Spleen (tissue), 11 donors: ENCODE measurements at regions not wholly inside any gene's neighbourhood (a gene's known extent, or its start where the extent isn't known, plus 50 kb on each side); places are given as distances from the start of the nearest gene placed in this dataset.

ENCODE experiments used
- DNase-seq: peaks from one replicate; pipeline ENCODE4 v3.0.0-alpha.2; 2020
- H3K27ac ChIP-seq, 8 donors: fragments of 200-600 bp; sonication (generic) in 7 of 8; 1 replicate in 4 of 8; 2 replicates in 4 of 8; pipeline versions ENCODE4 v1.5.0 to v1.8.0; 2016 to 2021; ENCODE audit warnings: inconsistent platforms in 4 of 8, mild to moderate bottlenecking in 4 of 8, moderate library complexity in 1 of 8
- H3K27me3 ChIP-seq, 7 donors: fragments of 200-600 bp; sonication (generic) in 6 of 7; replicated peaks in 1 of 7; 1 replicate in 4 of 7; 2 replicates in 3 of 7; pipeline versions ENCODE4 v1.5.0 to v1.8.0; 2016 to 2021; ENCODE audit warnings: inconsistent platforms in 3 of 7, mild to moderate bottlenecking in 1 of 7
- H3K36me3 ChIP-seq, 6 donors: fragments of 200-600 bp; sonication (generic) in 5 of 6; 1 replicate in 4 of 6; 2 replicates in 2 of 6; pipeline versions ENCODE4 v1.5.0 to v1.8.0; 2016 to 2021; ENCODE audit warnings: inconsistent platforms in 2 of 6
- H3K4me1 ChIP-seq, 6 donors: fragments of 200-600 bp; sonication (generic) in 5 of 6; 1 replicate in 3 of 6; 2 replicates in 3 of 6; pipeline versions ENCODE4 v1.5.0 to v1.8.0; 2016 to 2021; ENCODE audit warnings: inconsistent platforms in 3 of 6
- H3K4me3 ChIP-seq, 8 donors: fragments of 200-600 bp; sonication (generic) in 7 of 8; 1 replicate in 4 of 8; 2 replicates in 4 of 8; pipeline versions ENCODE4 v1.5.0 to v1.8.0; 2016 to 2021; ENCODE audit warnings: inconsistent platforms in 4 of 8, mild to moderate bottlenecking in 4 of 8, moderate library complexity in 2 of 8
- H3K9me3 ChIP-seq, 8 donors: fragments of 200-600 bp; sonication (generic) in 7 of 8; 1 replicate in 4 of 8; 2 replicates in 4 of 8; pipeline versions ENCODE4 v1.5.0 to v1.8.0; 2016 to 2021; ENCODE audit warnings: inconsistent platforms in 4 of 8
- CTCF ChIP-seq, 11 experiments: fragments of 200-600 bp in 7 of 11; fragments of 450-650 bp in 4 of 11; sonication (generic) in 4 of 11; IDR thresholded peaks in 8 of 11; conservative IDR thresholded peaks in 3 of 11; 1 replicate in 7 of 11; 2 replicates in 4 of 11; pipeline versions ENCODE4 v1.4.0 to v1.8.0; 2016 to 2021; ENCODE audit warnings: antibody characterized with exemption in 11 of 11, inconsistent platforms in 4 of 11, mild to moderate bottlenecking in 1 of 11
- POLR2A ChIP-seq, 3 donors: fragments of 450-650 bp; IDR thresholded peaks; one replicate each; pipeline ENCODE4 v1.5.1; 2017; ENCODE audit warnings: antibody characterized with exemption in 3 of 3, mild to moderate bottlenecking in 1 of 3
- POLR2AphosphoS5 ChIP-seq, 3 donors: sonication (generic); formaldehyde crosslinking; IDR thresholded peaks; one replicate each; pipeline ENCODE4 v1.5.1; 2017; ENCODE audit warnings: antibody characterized with exemption in 3 of 3
- WGBS, 5 donors: extraction: QIAGEN DNeasy Blood & Tissue Kit in 3 of 5; methylation state at CpG; one replicate each; pipeline versions ENCODE4 v1.1.5 to v1.1.7; 2013 to 2018; 5-methylcytosine and 5-hydroxymethylcytosine counted together
- intact Hi-C: fragments of 100-400 bp; cut with DNase I; formaldehyde crosslinking; loops from one replicate; pipeline ENCODE4 v1.15.0; 2023; ENCODE audit warnings: low total_unique reads
- donor health status: healthy with polysubstance abuse.
- donor health status: DM: no; HTN: no; CAD: no; lungs with moderate emphysema.
- donor health status: DM: no; HTN: no; CAD: no.
- donor health status: Bipolar disorder and iron deficiency.
- donor health status: healthy.
- donor health status: DM: no; HTN: no; CAD: no.
- donor health status: DM: yes; HTN: yes; CAD: no.

- no peaks in the 10 kb centered on the region for H3K36me3 ChIP-seq
- DNase-seq = no peak
- no peak for TF ChIP-seq POLR2AphosphoS5 (IDR thresholded peaks at IDR 0.05)
- TF ChIP-seq POLR2A (IDR thresholded peaks at IDR 0.05) = no peak
- no peak for TF ChIP-seq CTCF (IDR thresholded peaks at IDR 0.05 in 8 of 11, conservative IDR thresholded peaks at IDR 0.05 in 3 of 11)
- H3K9me3 ChIP-seq = no peaks in the 10 kb centered on the region
- intact Hi-C loops = no loop called here
- no peaks in the 10 kb centered on the region for H3K4me1 ChIP-seq
- peaks cover 0 to 4% (median 0%) of the 10 kb centered on the region in 7 donors for H3K27me3 ChIP-seq
- H3K27ac ChIP-seq = no peak overlapping the region
- 25 to 39% (median 32%) methylated on average over 7 of the region's 7 CpGs for WGBS, 5 donors
- H3K4me3 ChIP-seq = no peak overlapping the region
Observed at GRCh38 chr1:82979593-82980236, 1019.2 kb downstream of the TTLL7 start.

DNA sequence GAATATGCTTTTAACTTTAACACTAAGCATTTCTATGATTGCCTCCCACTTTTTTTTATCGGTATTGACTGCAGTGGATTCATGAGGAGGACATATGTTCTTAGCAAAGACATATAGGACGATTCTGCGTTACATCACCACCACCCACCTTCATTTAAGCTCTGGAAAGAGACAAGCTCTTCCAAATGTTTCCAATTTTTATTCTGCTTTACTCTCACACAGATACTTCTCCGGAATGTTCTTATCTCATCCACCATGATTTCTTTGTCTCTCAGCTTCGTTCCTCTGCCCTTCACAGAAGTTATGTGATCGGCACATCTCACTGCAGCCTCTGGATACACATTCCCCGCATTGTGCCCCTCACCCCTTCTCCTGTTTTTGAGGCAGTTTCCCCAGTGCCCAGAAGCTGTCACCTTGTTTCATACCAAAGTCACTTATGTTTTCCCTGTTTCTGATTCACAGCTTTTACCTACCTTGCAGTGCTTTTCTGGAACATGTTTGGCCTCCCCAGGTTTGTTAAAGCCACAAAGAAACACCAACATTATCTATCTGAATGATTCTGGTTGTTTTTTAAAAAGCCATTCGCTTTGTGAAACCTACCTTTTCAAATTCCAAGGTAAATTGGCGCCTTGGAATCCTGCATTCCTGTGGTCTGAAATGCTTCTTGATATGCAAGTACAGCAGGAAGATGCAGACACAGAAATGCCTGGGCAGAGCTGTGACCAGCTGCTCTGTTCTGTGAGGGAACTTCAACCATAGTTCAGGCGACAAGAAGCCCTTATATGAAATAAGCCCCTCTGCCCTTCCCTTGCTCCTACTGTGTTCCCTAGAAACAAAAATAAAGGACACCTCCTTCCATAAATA lies 1020.2 kb downstream of the TTLL7 start:
- Histone ChIP-seq H3K4me3 (no peak overlapping the region), H3K27me3 (peaks cover 0 to 4% (median 0%) of the 10 kb centered on the region in 7 donors), H3K36me3 (no peaks in the 10 kb centered on the region), H3K9me3 (no peaks in the 10 kb centered on the region), H3K4me1 (no peaks in the 10 kb centered on the region), H3K27ac (no peak overlapping the region)
- no peak for TF ChIP-seq POLR2AphosphoS5 (IDR thresholded peaks at IDR 0.05)
- no peak for TF ChIP-seq POLR2A (IDR thresholded peaks at IDR 0.05)
- no peak for TF ChIP-seq CTCF (IDR thresholded peaks at IDR 0.05 in 8 of 11, conservative IDR thresholded peaks at IDR 0.05 in 3 of 11)
- 85 to 95% (median 90%) methylated on average over 10 of the region's 10 CpGs for whole genome bisulfite sequencing, 5 donors
- intact Hi-C loops = no loop called here
- no peak for DNase-seq

- TF ChIP-seq POLR2AphosphoS5 (IDR thresholded peaks at IDR 0.05) = no peak
- no peak for TF ChIP-seq POLR2A (IDR thresholded peaks at IDR 0.05)
- no peak for TF ChIP-seq CTCF (IDR thresholded peaks at IDR 0.05 in 8 of 11, conservative IDR thresholded peaks at IDR 0.05 in 3 of 11)
- H3K4me3 ChIP-seq = no peak overlapping the region
- WGBS, 5 donors = 81 to 89% (median 84%) methylated on average over 15 of the region's 15 CpGs
- no peaks in the 10 kb centered on the region for H3K36me3 ChIP-seq
- H3K27ac ChIP-seq = no peak overlapping the region
- no peaks in the 10 kb centered on the region for H3K9me3 ChIP-seq
- DNase-seq = no peak
- intact Hi-C loops = no loop called here
- H3K4me1 ChIP-seq = no peaks in the 10 kb centered on the region
- no peaks in the 10 kb centered on the region for H3K27me3 ChIP-seq
Observed at GRCh38 chr1:82972841-82973553, 1025.9 kb downstream of the TTLL7 start.

DNA sequence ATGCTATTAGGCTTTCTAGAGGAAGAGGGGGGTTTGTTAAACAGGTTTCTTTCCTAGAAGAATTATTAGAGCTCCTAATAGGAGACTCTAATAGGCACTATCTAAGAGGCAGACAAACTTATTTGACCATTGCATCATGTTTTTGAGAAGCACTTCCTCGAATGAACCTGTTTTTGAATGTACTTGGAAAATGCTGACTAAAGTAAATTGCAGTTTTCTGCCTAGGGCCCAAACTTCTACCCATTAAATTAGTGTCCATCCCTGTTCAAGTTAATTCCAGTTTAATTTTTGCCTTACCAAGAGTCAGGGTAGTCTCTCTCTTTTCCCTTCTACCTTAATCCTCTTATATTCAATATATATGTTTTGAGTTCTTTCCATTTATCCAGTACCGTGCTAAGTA lies 1029.6 kb downstream of the TTLL7 start:
- Histone ChIP-seq H3K9me3 (peaks cover 0 to under 1% (median 0%) of the 10 kb centered on the region in 8 donors), H3K27ac (no peak overlapping the region), H3K4me3 (no peak overlapping the region), H3K4me1 (no peaks in the 10 kb centered on the region), H3K36me3 (no peaks in the 10 kb centered on the region), H3K27me3 (no peaks in the 10 kb centered on the region)
- TF ChIP-seq POLR2A (IDR thresholded peaks at IDR 0.05) (no peak), CTCF (IDR thresholded peaks at IDR 0.05 in 8 of 11, conservative IDR thresholded peaks at IDR 0.05 in 3 of 11) (no peak), POLR2AphosphoS5 (IDR thresholded peaks at IDR 0.05) (no peak)
- intact Hi-C loops = no loop called here
- WGBS, 5 donors = 54 to 82% (median 77%) methylated on average over 2 of the region's 2 CpGs
- no peak for DNase-seq
